CD14-positive monocyte (primary cell): ENCODE measurements at regions not wholly inside any gene's neighbourhood (a gene's known extent, or its start where the extent isn't known, plus 50 kb on each side); places are given as distances from the start of the nearest gene placed in this dataset.

Experiments used
- DNase-seq, 3 donors: peaks; one replicate each; pipeline ENCODE4 v3.0.0-alpha.2; 2011 to 2022
- H2AFZ ChIP-seq: 2 replicates; pipeline ENCODE4 v1.6.0; 2012; ENCODE audit warnings: mild to moderate bottlenecking, low read depth, low read length, inconsistent platforms; ENCODE audit not compliant: insufficient read depth, poor library complexity, severe bottlenecking
- H3K27ac ChIP-seq, 2 donors: 1 replicate in 1 of 2; 2 replicates in 1 of 2; pipeline ENCODE4 v1.5.1; 2012 to 2013; ENCODE audit warnings: low read length in 2 of 2, control low read depth in 1 of 2, inconsistent platforms in 1 of 2, low read depth in 1 of 2, mild to moderate bottlenecking in 1 of 2
- H3K27me3 ChIP-seq, 2 donors: one replicate each; pipeline versions ENCODE4 v1.6.0 to v1.6.1; 2011 to 2013; ENCODE audit warnings: low read length in 2 of 2; ENCODE audit not compliant: control insufficient read depth in 2 of 2, insufficient read depth in 2 of 2
- H3K36me3 ChIP-seq, 2 donors: replicated peaks in 1 of 2; 1 replicate in 1 of 2; 2 replicates in 1 of 2; pipeline versions ENCODE4 v1.5.1 to v1.6.1; 2012 to 2013; ENCODE audit warnings: low read length in 2 of 2, control low read depth in 1 of 2, inconsistent platforms in 1 of 2, mild to moderate bottlenecking in 1 of 2; ENCODE audit not compliant: insufficient read depth in 2 of 2, control insufficient read depth in 1 of 2
- H3K4me1 ChIP-seq, 2 donors: 1 replicate in 1 of 2; 2 replicates in 1 of 2; pipeline versions ENCODE4 v1.5.1 to v1.6.1; 2012 to 2013; ENCODE audit warnings: low read length in 2 of 2, control low read depth in 1 of 2, inconsistent platforms in 1 of 2, mild to moderate bottlenecking in 1 of 2, moderate library complexity in 1 of 2; ENCODE audit not compliant: insufficient read depth in 2 of 2, control insufficient read depth in 1 of 2
- H3K4me2 ChIP-seq: replicated peaks from 2 replicates; pipeline ENCODE3; 2012; ENCODE audit warnings: low read length, moderate library complexity, mild to moderate bottlenecking; ENCODE audit not compliant: poor library complexity, severe bottlenecking; ENCODE audit errors: extremely low read depth
- H3K4me3 ChIP-seq, 3 experiments: fragments of 200-600 bp in 1 of 3; sonication (generic) in 1 of 3; replicated peaks in 1 of 3; 1 replicate in 2 of 3; 2 replicates in 1 of 3; pipeline ENCODE4 v1.5.1; 2011 to 2013; ENCODE audit warnings: low read length in 3 of 3, mild to moderate bottlenecking in 3 of 3, control low read depth in 2 of 3, low read depth in 2 of 3, inconsistent platforms in 1 of 3, moderate library complexity in 1 of 3
- H3K79me2 ChIP-seq: 2 replicates; pipeline ENCODE4 v1.6.0; 2012; ENCODE audit warnings: mild to moderate bottlenecking, control low read depth, inconsistent platforms, low read length, moderate library complexity; ENCODE audit not compliant: insufficient read depth
- H3K9ac ChIP-seq: 2 replicates; pipeline ENCODE4 v1.6.0; 2017; ENCODE audit warnings: low read length, mild to moderate bottlenecking; ENCODE audit not compliant: insufficient read depth, poor library complexity, severe bottlenecking
- H3K9me3 ChIP-seq, 2 donors: replicated peaks in 1 of 2; 1 replicate in 1 of 2; 2 replicates in 1 of 2; pipeline versions ENCODE4 v1.5.1 to v1.6.1; 2012 to 2013; ENCODE audit warnings: low read length in 2 of 2, control low read depth in 1 of 2; ENCODE audit not compliant: control insufficient read depth in 1 of 2, insufficient read depth in 1 of 2
- H4K20me1 ChIP-seq: 2 replicates; pipeline ENCODE4 v1.6.0; 2012; ENCODE audit warnings: mild to moderate bottlenecking, low read length, control low read depth, moderate library complexity; ENCODE audit not compliant: insufficient read depth
- H3K27ac Mint-ChIP-seq, 7 donors: one replicate each; pipeline ENCODE4 v1.8.0; 2020; ENCODE audit warnings: mild to moderate bottlenecking in 7 of 7, mixed read lengths in 7 of 7, moderate library complexity in 6 of 7, inconsistent platforms in 2 of 7
- H3K27me3 Mint-ChIP-seq, 3 donors: one replicate each; pipeline ENCODE4 v1.8.0; 2021 to 2022; ENCODE audit warnings: low read depth in 3 of 3, mild to moderate bottlenecking in 3 of 3, mixed read lengths in 3 of 3, moderate library complexity in 3 of 3, inconsistent platforms in 1 of 3
- H3K36me3 Mint-ChIP-seq, 2 donors: one replicate each; pipeline ENCODE4 v1.8.0; 2020; ENCODE audit warnings: mixed read lengths in 2 of 2, inconsistent platforms in 1 of 2, mild to moderate bottlenecking in 1 of 2
- H3K4me1 Mint-ChIP-seq: one replicate; pipeline ENCODE4 v1.8.0; 2020; ENCODE audit warnings: mild to moderate bottlenecking, mixed read lengths
- H3K4me3 Mint-ChIP-seq, 2 donors: one replicate each; pipeline ENCODE4 v1.8.0; 2020; ENCODE audit warnings: mild to moderate bottlenecking in 2 of 2, mixed read lengths in 2 of 2, moderate library complexity in 1 of 2
- H3K9me3 Mint-ChIP-seq, 7 donors: one replicate each; pipeline ENCODE4 v1.8.0; 2020 to 2022; ENCODE audit warnings: mixed read lengths in 7 of 7, mild to moderate bottlenecking in 6 of 7, moderate library complexity in 6 of 7, inconsistent platforms in 2 of 7
- CTCF ChIP-seq: fragments of 200-600 bp; IDR thresholded peaks from one replicate; pipeline ENCODE4 v1.8.0; 2022; ENCODE audit warnings: antibody characterized with exemption, mild to moderate bottlenecking
- WGBS: methylation state at CpG from one replicate; pipeline ENCODE4 v1.1.5; 2013; ENCODE audit warnings: missing lambda C conversion rate; ENCODE audit not compliant: insufficient coverage; 5-methylcytosine and 5-hydroxymethylcytosine counted together
- intact Hi-C, 2 donors: fragments of 100-400 bp; cut with micrococcal nuclease; formaldehyde crosslinking; loops; one replicate each; pipeline versions ENCODE4 v1.15.0 to v1.15.1; 2023

DNA sequence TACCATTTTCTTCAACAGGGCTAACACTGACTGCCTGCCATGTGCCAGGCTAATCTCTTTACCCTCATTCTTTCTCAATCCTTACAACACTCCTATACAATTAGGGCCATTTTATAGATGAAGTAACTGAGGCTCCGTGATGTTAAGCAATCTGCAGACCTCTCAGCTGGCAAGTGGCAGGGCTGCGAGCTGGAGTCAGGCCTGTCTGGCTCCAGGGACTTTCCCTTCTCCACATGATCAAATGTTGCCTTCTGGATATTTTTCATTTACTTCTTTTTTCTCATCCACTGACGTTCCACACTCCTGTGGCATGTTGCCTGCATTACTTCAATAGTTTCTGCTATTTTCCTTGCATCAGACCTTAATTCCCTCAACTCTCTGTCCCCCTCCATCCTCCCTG lies 55.2 kb upstream of the TAGAP start:
- Mint-ChIP-seq H3K4me1 (peaks cover 44% of the 10 kb centered on the region), H3K36me3 (peaks cover 19 to 24% of the 10 kb centered on the region in 2 donors), H3K4me3 (no peak overlapping the region), H3K9me3 (no peaks in the 10 kb centered on the region), H3K27ac (peak overlapping the region in 6 of 7 donors; percentile 2 to 68 (median 22)), H3K27me3 (peaks cover 0 to 2% (median 0%) of the 10 kb centered on the region in 3 donors)
- Histone ChIP-seq H3K27me3 (no peaks in the 10 kb centered on the region), H3K36me3 (no peaks in the 10 kb centered on the region), H3K9me3 (no peaks in the 10 kb centered on the region), H3K27ac (no peak overlapping the region), H3K4me1 (peaks cover 24 to 29% of the 10 kb centered on the region in 2 donors), H3K4me2 (no peak overlapping the region), H3K4me3 (no peak overlapping the region), H4K20me1 (no peaks in the 10 kb centered on the region), H2AFZ (no peak overlapping the region), H3K79me2 (no peaks in the 10 kb centered on the region), H3K9ac (no peak overlapping the region)
- intact Hi-C loops = loop anchor here (5.0 kb wide), 4 partner anchors 38 to 88 kb away; partner anchors contain the start of gene TAGAP (in 1 of the 2)
- 55% methylated on average over 3 of the region's 3 CpGs for WGBS
- no peak for TF ChIP-seq CTCF
- peak in 2 of 3 donors; percentile 63 to 86 for DNase-seq

- TF ChIP-seq CTCF = no peak
- Mint-ChIP-seq H3K36me3 (peaks cover 21 to 24% of the 10 kb centered on the region in 2 donors), H3K4me3 (no peak overlapping the region), H3K27ac (peak overlapping the region; percentile 79 to 89 (median 87)), H3K9me3 (peaks cover 0 to 2% (median 0%) of the 10 kb centered on the region in 7 donors), H3K27me3 (peaks cover 0 to 2% (median 0%) of the 10 kb centered on the region in 3 donors), H3K4me1 (peaks cover 44% of the 10 kb centered on the region)
- WGBS = 50% methylated on average over 1 of the region's 3 CpGs
- no peaks in the 10 kb centered on the region for H3K9me3 ChIP-seq
- H3K9ac ChIP-seq = no peak overlapping the region
- no peak overlapping the region for H2AFZ ChIP-seq
- H3K27ac ChIP-seq = peak overlapping the region; percentile 14 to 53
- H3K4me3 ChIP-seq = no peak overlapping the region
- H3K27me3 ChIP-seq = no peaks in the 10 kb centered on the region
- H4K20me1 ChIP-seq = no peaks in the 10 kb centered on the region
- H3K79me2 ChIP-seq = no peaks in the 10 kb centered on the region
- no peaks in the 10 kb centered on the region for H3K36me3 ChIP-seq
- intact Hi-C loops = no loop called here
- peaks cover 23 to 29% of the 10 kb centered on the region in 2 donors for H3K4me1 ChIP-seq
- no peak for DNase-seq
- H3K4me2 ChIP-seq = no peak overlapping the region
Measured at GRCh38 chr6:159099276-159099675, 54.5 kb upstream of the TAGAP start.
